Mesodermal cell (in vitro differentiated cells): ENCODE measurements at regions not wholly inside any gene's neighbourhood (a gene's known extent, or its start where the extent isn't known, plus 50 kb on each side); places are given as distances from the start of the nearest gene placed in this dataset.

Experiments
- H3K27ac ChIP-seq: 2 replicates; pipeline ENCODE4 v1.7.0; 2013; ENCODE audit warnings: mild to moderate bottlenecking, low read depth, low read length, moderate library complexity; ENCODE audit not compliant: severe bottlenecking
- H3K36me3 ChIP-seq: 2 replicates; pipeline ENCODE4 v1.7.1; 2013; ENCODE audit warnings: mild to moderate bottlenecking, low read length, moderate library complexity; ENCODE audit not compliant: control insufficient read depth, insufficient read depth
- H3K4me1 ChIP-seq: one replicate; pipeline ENCODE4 v1.7.1; 2013; ENCODE audit warnings: mild to moderate bottlenecking, low read length; ENCODE audit not compliant: insufficient read depth, control insufficient read depth, poor library complexity, severe bottlenecking
- H3K4me3 ChIP-seq: 2 replicates; pipeline ENCODE4 v1.7.0; 2013; ENCODE audit warnings: low read length, control low read depth, mild to moderate bottlenecking; ENCODE audit not compliant: insufficient read depth, poor library complexity, severe bottlenecking; ENCODE audit errors: extremely low read depth
- H3K9me3 ChIP-seq: 2 replicates; pipeline ENCODE4 v1.7.1; 2013; ENCODE audit warnings: mild to moderate bottlenecking, low read length, moderate library complexity; ENCODE audit not compliant: control insufficient read depth
- WGBS, 2 experiments: methylation state at CpG; one replicate each; pipeline ENCODE4 v1.1.5; 2013; ENCODE audit warnings: missing lambda C conversion rate in 2 of 2; ENCODE audit not compliant: insufficient coverage in 2 of 2; 5-methylcytosine and 5-hydroxymethylcytosine counted together

GRCh38 chr10:129308953-129309564 lies 158.0 kb upstream of the MGMT start:
- H3K4me3 ChIP-seq: no peak overlapping the region
- H3K9me3 ChIP-seq: no peaks in the 10 kb centered on the region
- H3K36me3 ChIP-seq: no peaks in the 10 kb centered on the region
- 94 to 99% methylated on average over 8 of the region's 10 CpGs for WGBS, 2 experiments
- no peaks in the 10 kb centered on the region for H3K4me1 ChIP-seq
- no peak overlapping the region for H3K27ac ChIP-seq

DNA sequence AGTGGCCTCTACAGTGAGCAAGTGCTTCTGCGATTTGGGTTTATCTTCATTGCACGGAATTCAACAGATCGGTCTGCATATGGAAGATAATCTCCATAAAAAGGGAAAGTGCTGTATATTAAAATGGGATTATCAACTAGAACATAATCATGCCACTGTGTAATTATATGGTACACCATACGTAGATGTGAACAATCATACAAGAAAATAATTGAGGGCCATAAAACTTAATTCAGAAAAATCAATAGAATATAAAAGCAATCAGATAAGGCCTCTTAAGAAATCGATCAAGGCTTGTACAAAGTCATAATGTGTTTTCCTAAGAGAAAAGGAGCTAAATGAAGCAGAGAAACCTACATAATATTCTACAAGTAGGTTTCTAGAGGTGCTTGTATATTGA lies 157.5 kb upstream of the MGMT start:
- no peak overlapping the region for H3K27ac ChIP-seq
- H3K4me3 ChIP-seq: no peak overlapping the region
- 80 to 100% methylated on average over 1 to 2 of the region's 5 CpGs for WGBS, 2 experiments
- H3K4me1 ChIP-seq: no peaks in the 10 kb centered on the region
- H3K9me3 ChIP-seq: no peaks in the 10 kb centered on the region
- no peaks in the 10 kb centered on the region for H3K36me3 ChIP-seq

DNA sequence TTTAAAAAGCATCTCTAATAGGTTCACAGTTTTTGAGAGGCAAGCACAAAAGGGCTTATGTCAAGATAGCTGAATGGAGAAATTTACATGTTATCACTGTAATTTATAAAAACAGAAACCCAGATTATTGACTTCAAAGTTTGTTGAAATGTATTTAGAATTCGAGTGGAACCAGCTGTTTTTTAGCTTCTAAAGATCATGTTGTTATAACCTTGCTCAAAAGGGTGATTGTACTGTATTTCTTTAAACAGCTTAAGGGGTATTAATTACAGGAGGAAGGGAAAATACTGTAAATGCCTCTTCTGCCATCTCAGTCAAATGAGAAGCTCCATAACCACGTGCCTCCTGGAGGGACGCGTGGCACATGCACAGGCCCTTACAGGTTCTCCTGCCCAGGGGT lies 156.2 kb upstream of the MGMT start:
- 81 to 96% methylated on average over 3 to 4 of the region's 4 CpGs for WGBS, 2 experiments
- Histone ChIP-seq H3K4me1 (no peaks in the 10 kb centered on the region), H3K4me3 (no peak overlapping the region), H3K36me3 (no peaks in the 10 kb centered on the region), H3K27ac (no peak overlapping the region), H3K9me3 (no peaks in the 10 kb centered on the region)

- WGBS, 2 experiments: no CpG with 5 or more reads among the region's 1 CpG
- no peak overlapping the region for H3K4me3 ChIP-seq
- peaks cover 3% of the 10 kb centered on the region for H3K9me3 ChIP-seq
- peaks cover 10% of the 10 kb centered on the region for H3K4me1 ChIP-seq
- no peak overlapping the region for H3K27ac ChIP-seq
- H3K36me3 ChIP-seq: no peaks in the 10 kb centered on the region
Observed at GRCh38 chr10:129319934-129320333, 147.1 kb upstream of the MGMT start.

GRCh38 chr10:129320340-129320739 lies 146.7 kb upstream of the MGMT start:
- Histone ChIP-seq H3K27ac (no peak overlapping the region), H3K36me3 (no peaks in the 10 kb centered on the region), H3K4me1 (peaks cover 10% of the 10 kb centered on the region), H3K4me3 (no peak overlapping the region), H3K9me3 (peaks cover 3% of the 10 kb centered on the region)
- 100% methylated on average over 1 of the region's 1 CpG; no CpG with 5 or more reads in 1 of the 2 experiments for WGBS, 2 experiments

GRCh38 chr10:129321727-129322126 lies 145.3 kb upstream of the MGMT start:
- no peaks in the 10 kb centered on the region for H3K36me3 ChIP-seq
- no peak overlapping the region for H3K4me3 ChIP-seq
- H3K9me3 ChIP-seq: no peaks in the 10 kb centered on the region
- peaks cover 10% of the 10 kb centered on the region for H3K4me1 ChIP-seq
- 89 to 94% methylated on average over 9 to 10 of the region's 10 CpGs for WGBS, 2 experiments
- H3K27ac ChIP-seq: no peak overlapping the region

GRCh38 chr10:129322933-129323820 lies 143.9 kb upstream of the MGMT start:
- no peaks in the 10 kb centered on the region for H3K36me3 ChIP-seq
- no peak overlapping the region for H3K27ac ChIP-seq
- no peaks in the 10 kb centered on the region for H3K9me3 ChIP-seq
- 72 to 88% methylated on average over 4 to 8 of the region's 13 CpGs for WGBS, 2 experiments
- H3K4me1 ChIP-seq: peaks cover 10% of the 10 kb centered on the region
- H3K4me3 ChIP-seq: no peak overlapping the region

- peaks cover 13% of the 10 kb centered on the region for H3K4me1 ChIP-seq
- no peak overlapping the region for H3K4me3 ChIP-seq
- H3K36me3 ChIP-seq: no peaks in the 10 kb centered on the region
- H3K27ac ChIP-seq: no peak overlapping the region
- no peaks in the 10 kb centered on the region for H3K9me3 ChIP-seq
- no CpG with 5 or more reads among the region's 4 CpGs for WGBS, 2 experiments
Observed at GRCh38 chr10:129323879-129324278, 143.2 kb upstream of the MGMT start.

GRCh38 chr10:129325893-129326292 lies 141.1 kb upstream of the MGMT start:
- no peaks in the 10 kb centered on the region for H3K36me3 ChIP-seq
- no peaks in the 10 kb centered on the region for H3K9me3 ChIP-seq
- peaks cover 14% of the 10 kb centered on the region for H3K4me1 ChIP-seq
- H3K4me3 ChIP-seq: no peak overlapping the region
- 80 to 86% methylated on average over 2 of the region's 2 CpGs for WGBS, 2 experiments
- no peak overlapping the region for H3K27ac ChIP-seq

DNA sequence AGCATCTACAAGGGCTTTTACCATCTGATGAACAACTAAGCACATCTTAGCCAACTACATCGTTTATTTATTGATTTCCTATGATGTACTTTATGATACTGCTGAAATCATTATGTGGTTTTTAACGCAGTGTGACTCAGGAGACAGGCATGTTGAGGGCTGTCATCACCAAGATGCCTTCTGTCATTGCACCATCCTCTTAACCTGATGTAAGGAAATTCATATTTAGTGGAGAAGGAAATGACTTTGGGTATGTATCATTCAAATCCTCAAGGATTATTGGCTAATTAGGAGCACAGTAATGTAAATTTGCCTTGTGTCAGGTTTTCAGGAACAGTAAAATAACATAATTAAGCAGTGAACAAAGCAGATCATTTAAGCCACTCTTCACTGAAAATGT lies 138.5 kb upstream of the MGMT start:
- no peak overlapping the region for H3K27ac ChIP-seq
- WGBS, 2 experiments: 80% methylated on average over 2 of the region's 2 CpGs; no CpG with 5 or more reads in 1 of the 2 experiments
- no peaks in the 10 kb centered on the region for H3K9me3 ChIP-seq
- H3K4me3 ChIP-seq: no peak overlapping the region
- peaks cover 8% of the 10 kb centered on the region for H3K4me1 ChIP-seq
- H3K36me3 ChIP-seq: no peaks in the 10 kb centered on the region
